ENCODE measurements at regions not wholly inside any gene's neighbourhood (a gene's known extent, or its start where the extent isn't known, plus 50 kb on each side); places are given as distances from the start of the nearest gene placed in this dataset.

DNA sequence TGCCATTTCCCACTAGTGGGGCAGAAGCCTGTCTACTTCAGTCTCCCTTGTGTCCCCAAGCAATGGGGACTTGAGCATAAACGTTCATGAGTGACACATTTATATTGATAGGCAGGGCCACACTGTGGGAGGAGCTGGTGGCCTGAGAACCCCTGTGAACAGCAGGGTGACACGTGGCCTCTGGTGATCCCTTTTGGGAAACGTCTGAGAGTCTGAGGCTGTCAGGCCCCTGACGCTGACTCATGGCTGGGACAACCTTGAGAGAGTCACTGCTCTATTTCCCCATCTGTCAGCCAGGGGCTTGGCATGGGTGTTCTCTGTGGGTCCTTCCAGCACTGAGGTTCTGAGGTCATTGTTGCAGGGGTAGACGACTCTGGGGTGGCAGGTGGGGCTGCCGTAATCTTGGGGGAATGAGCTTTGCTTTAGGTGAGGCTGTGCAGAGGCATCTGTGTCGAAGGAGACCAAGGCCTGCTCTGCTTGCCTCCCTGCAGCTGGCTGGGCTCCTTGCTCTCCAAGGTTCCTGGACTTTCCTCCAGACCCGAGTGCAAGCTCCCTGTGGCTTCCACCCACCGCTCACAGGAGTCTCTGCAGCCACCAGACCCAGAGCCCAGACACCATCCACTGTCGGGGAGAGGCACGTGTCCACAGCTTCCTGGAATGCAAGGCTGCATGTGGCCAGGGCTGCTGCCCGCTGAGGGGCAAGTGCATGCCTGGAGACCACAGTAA, 54.7 kb downstream of the SMIM38 start:
- H3K36me3 Mint-ChIP-seq: no peaks in the 10 kb centered on the region
- DNase-seq (no peak), ATAC-seq (ENCODE audit: low read depth in 2 of 2) (peak in 1 of 2 donors; percentile 31)
- Histone ChIP-seq H3K27ac (ENCODE audit: insufficient read depth, low read length, poor library complexity, severe bottlenecking) (no peak overlapping the region), H3K4me3 (ENCODE audit: low read depth, low read length) (no peak overlapping the region), H3K9me3 (ENCODE audit: control insufficient read depth in 2 of 2, low read length in 2 of 2) (no peaks in the 10 kb centered on the region), H3K27me3 (ENCODE audit: control insufficient read depth, insufficient read depth, low read length) (no peaks in the 10 kb centered on the region), H3K4me1 (ENCODE audit: control insufficient read depth, insufficient read depth, low read length, poor library complexity, severe bottlenecking) (no peaks in the 10 kb centered on the region), H3K36me3 (ENCODE audit: control insufficient read depth, insufficient read depth, low read length) (no peaks in the 10 kb centered on the region)
- H3K27me3 Mint-ChIP-seq: peaks cover 12% of the 10 kb centered on the region
- H3K4me1 Mint-ChIP-seq: peaks cover 0 to 12% (median 0%) of the 10 kb centered on the region in 4 donors
- no peak overlapping the region for H3K27ac Mint-ChIP-seq
- H3K4me3 Mint-ChIP-seq: no peak overlapping the region
- H3K9me3 Mint-ChIP-seq: peaks cover 0 to 1% (median 0%) of the 10 kb centered on the region in 7 donors

DNA sequence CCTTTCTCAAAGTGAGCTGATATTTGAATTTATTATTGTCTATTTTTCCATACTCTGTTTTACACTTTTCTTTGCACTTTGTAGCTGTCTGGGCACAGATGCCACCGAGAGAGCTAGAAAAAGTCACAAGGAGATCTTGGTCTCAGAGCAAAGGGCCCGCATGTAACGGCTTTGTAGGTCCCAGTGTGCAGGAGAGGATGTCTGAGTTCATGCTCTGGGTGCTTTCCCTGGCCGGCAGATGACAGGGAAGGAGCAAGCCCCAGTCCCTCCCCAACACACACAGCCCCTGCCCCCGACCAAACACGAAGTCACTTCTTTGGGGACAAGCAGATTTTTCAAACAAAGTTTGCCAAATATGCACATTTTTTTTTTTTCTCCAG, 55.8 kb downstream of the SMIM38 start:
- no peaks in the 10 kb centered on the region for H3K4me1 ChIP-seq (ENCODE audit: control insufficient read depth, insufficient read depth, low read length, poor library complexity, severe bottlenecking)
- Mint-ChIP-seq H3K27ac (no peak overlapping the region), H3K4me3 (no peak overlapping the region), H3K9me3 (peaks cover 0 to 2% (median 0%) of the 10 kb centered on the region in 7 donors), H3K4me1 (peaks cover 0 to 12% (median 0%) of the 10 kb centered on the region in 4 donors), H3K27me3 (peaks cover 12% of the 10 kb centered on the region), H3K36me3 (no peaks in the 10 kb centered on the region)
- DNase-seq: no peak
- no peaks in the 10 kb centered on the region for H3K27me3 ChIP-seq (ENCODE audit: control insufficient read depth, insufficient read depth, low read length)
- H3K9me3 ChIP-seq (ENCODE audit: control insufficient read depth in 2 of 2, low read length in 2 of 2): no peaks in the 10 kb centered on the region
- no peak for ATAC-seq (ENCODE audit: low read depth in 2 of 2)
- no peaks in the 10 kb centered on the region for H3K36me3 ChIP-seq (ENCODE audit: control insufficient read depth, insufficient read depth, low read length)
- H3K4me3 ChIP-seq (ENCODE audit: low read depth, low read length): no peak overlapping the region
- no peak overlapping the region for H3K27ac ChIP-seq (ENCODE audit: insufficient read depth, low read length, poor library complexity, severe bottlenecking)

DNA sequence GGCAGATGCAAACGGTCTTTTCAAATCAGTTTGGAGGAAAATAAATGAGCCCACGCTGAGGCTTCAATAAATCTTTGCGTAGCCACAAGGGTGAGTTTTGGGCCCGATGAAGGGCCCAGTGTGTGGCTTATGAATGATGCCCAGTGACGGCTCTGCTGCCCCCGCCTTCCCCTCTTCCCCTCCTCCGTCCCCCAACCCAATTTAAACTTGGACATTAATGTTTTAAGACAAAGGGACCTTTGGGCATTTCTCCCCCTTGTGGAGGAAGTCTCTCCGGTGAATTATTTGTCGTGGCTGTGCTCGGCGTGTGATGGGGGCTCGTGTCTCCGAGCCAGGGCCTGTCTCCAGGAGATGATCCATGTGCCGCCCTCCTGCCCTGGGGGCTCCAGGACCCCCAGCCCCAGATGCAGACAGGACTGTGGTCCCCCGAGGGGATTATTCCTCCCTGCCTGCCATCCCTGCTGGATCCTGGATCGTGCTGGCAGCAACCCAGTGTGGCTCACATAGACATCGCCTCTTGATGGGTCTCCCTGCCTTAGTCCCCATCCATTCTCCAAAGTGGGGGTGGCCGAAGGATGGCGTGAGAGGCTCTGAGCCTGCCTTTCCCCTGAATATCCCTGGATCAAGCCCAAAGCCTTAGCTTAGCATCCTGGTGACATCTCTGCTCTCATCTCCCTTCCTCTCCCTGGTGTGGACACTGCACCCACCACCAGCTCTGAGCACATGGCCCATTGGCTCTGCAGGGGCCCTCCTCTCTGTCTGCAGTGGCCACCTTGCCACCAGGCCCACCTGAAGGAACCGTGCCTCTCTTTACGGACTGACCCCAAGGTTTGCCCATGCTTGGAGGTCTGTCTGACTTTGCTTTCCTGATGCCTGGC, 56.4 kb downstream of the SMIM38 start:
- Histone ChIP-seq H3K4me3 (ENCODE audit: low read depth, low read length) (no peak overlapping the region), H3K9me3 (ENCODE audit: control insufficient read depth in 2 of 2, low read length in 2 of 2) (no peaks in the 10 kb centered on the region), H3K4me1 (ENCODE audit: control insufficient read depth, insufficient read depth, low read length, poor library complexity, severe bottlenecking) (no peaks in the 10 kb centered on the region), H3K27me3 (ENCODE audit: control insufficient read depth, insufficient read depth, low read length) (no peaks in the 10 kb centered on the region), H3K36me3 (ENCODE audit: control insufficient read depth, insufficient read depth, low read length) (no peaks in the 10 kb centered on the region), H3K27ac (ENCODE audit: insufficient read depth, low read length, poor library complexity, severe bottlenecking) (no peak overlapping the region)
- H3K36me3 Mint-ChIP-seq: no peaks in the 10 kb centered on the region
- no peak overlapping the region for H3K4me3 Mint-ChIP-seq
- peaks cover 7% of the 10 kb centered on the region for H3K27me3 Mint-ChIP-seq
- H3K4me1 Mint-ChIP-seq: peaks cover 0 to 12% (median 0%) of the 10 kb centered on the region in 4 donors
- peak overlapping the region in 1 of 3 donors; percentile 36 for H3K27ac Mint-ChIP-seq
- peaks cover 0 to 2% (median 0%) of the 10 kb centered on the region in 7 donors for H3K9me3 Mint-ChIP-seq
- no peak for DNase-seq
- no peak for ATAC-seq (ENCODE audit: low read depth in 2 of 2)

DNA sequence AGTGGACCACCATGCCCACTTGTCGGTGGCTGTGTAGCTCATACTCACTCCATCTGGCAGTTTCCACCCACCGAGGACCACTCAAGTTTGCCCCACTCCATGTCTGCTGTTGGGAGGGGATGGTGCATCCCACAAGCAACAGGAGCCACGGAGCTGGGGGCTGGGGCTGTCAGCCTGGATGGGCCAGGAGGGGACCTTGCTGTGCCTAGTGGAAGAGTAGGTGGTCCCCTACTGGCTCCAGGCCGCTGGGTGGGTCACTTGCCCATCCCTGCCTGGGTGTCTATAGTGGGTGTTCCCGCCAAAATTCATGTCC, 57.0 kb downstream of the SMIM38 start:
- H3K27ac Mint-ChIP-seq: peak overlapping the region in 1 of 3 donors; percentile 36
- Histone ChIP-seq H3K27me3 (ENCODE audit: control insufficient read depth, insufficient read depth, low read length) (no peaks in the 10 kb centered on the region), H3K4me3 (ENCODE audit: low read depth, low read length) (no peak overlapping the region), H3K9me3 (ENCODE audit: control insufficient read depth in 2 of 2, low read length in 2 of 2) (no peaks in the 10 kb centered on the region), H3K4me1 (ENCODE audit: control insufficient read depth, insufficient read depth, low read length, poor library complexity, severe bottlenecking) (no peaks in the 10 kb centered on the region), H3K36me3 (ENCODE audit: control insufficient read depth, insufficient read depth, low read length) (no peaks in the 10 kb centered on the region), H3K27ac (ENCODE audit: insufficient read depth, low read length, poor library complexity, severe bottlenecking) (no peak overlapping the region)
- H3K27me3 Mint-ChIP-seq: peaks cover 7% of the 10 kb centered on the region
- no peak for ATAC-seq (ENCODE audit: low read depth in 2 of 2)
- no peak for DNase-seq
- no peaks in the 10 kb centered on the region for H3K36me3 Mint-ChIP-seq
- H3K9me3 Mint-ChIP-seq: peaks cover 0 to 2% (median 0%) of the 10 kb centered on the region in 7 donors
- no peak overlapping the region for H3K4me3 Mint-ChIP-seq
- H3K4me1 Mint-ChIP-seq: peaks cover 0 to 12% (median 0%) of the 10 kb centered on the region in 4 donors

DNA sequence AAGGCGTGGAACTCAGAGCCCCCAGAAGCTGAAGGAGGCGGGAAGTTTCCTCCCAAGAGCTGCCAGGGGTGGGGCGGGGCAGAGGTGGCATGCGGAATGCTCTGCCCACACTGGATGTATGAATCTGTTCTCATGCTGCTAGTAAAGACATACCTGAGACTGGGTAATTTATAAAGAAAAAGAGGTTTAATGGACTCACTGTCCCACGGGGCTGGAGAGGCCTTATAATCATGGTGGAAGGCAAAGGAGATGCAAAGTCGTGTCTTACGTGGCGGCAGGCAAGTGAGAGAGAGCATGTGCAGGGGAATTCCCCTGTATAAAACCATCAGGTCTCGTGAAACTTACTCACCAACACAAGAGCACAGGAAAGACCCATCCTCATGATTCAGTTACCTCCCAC, 57.6 kb downstream of the SMIM38 start:
- Mint-ChIP-seq H3K27me3 (peaks cover 7% of the 10 kb centered on the region), H3K27ac (peak overlapping the region in 2 of 3 donors; percentile 6 to 27), H3K9me3 (peaks cover 0 to 2% (median 0%) of the 10 kb centered on the region in 7 donors), H3K36me3 (no peaks in the 10 kb centered on the region), H3K4me1 (peaks cover 0 to 12% (median 0%) of the 10 kb centered on the region in 4 donors), H3K4me3 (no peak overlapping the region)
- Histone ChIP-seq H3K27ac (ENCODE audit: insufficient read depth, low read length, poor library complexity, severe bottlenecking) (no peak overlapping the region), H3K4me3 (ENCODE audit: low read depth, low read length) (no peak overlapping the region), H3K27me3 (ENCODE audit: control insufficient read depth, insufficient read depth, low read length) (no peaks in the 10 kb centered on the region), H3K36me3 (ENCODE audit: control insufficient read depth, insufficient read depth, low read length) (no peaks in the 10 kb centered on the region), H3K9me3 (ENCODE audit: control insufficient read depth in 2 of 2, low read length in 2 of 2) (no peaks in the 10 kb centered on the region), H3K4me1 (ENCODE audit: control insufficient read depth, insufficient read depth, low read length, poor library complexity, severe bottlenecking) (no peaks in the 10 kb centered on the region)
- no peak for ATAC-seq (ENCODE audit: low read depth in 2 of 2)
- peak in 1 of 3 donors; percentile 8 for DNase-seq

DNA sequence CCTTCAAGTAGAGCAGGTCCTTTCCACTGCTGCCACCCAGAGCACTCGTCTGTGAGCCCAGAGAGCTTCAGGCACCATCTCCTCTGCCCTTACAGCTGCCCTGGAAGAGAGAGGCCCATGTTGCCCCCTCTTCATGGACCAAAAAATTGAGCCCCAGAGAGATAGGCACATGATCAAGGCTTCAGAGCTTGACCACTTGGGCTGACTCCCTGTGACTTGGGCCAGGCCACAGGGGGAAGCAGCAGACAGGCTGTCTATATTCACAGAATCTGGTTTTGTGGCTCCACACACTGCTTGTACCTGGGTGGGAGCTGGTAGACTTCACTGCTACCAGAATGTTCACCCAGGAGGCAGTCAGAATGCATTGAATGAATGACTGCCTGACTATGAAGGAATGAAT, 58.2 kb downstream of the SMIM38 start:
- peaks cover 0 to 2% (median 0%) of the 10 kb centered on the region in 7 donors for H3K9me3 Mint-ChIP-seq
- peaks cover 0 to 12% (median 0%) of the 10 kb centered on the region in 4 donors for H3K4me1 Mint-ChIP-seq
- Histone ChIP-seq H3K4me1 (ENCODE audit: control insufficient read depth, insufficient read depth, low read length, poor library complexity, severe bottlenecking) (no peaks in the 10 kb centered on the region), H3K9me3 (ENCODE audit: control insufficient read depth in 2 of 2, low read length in 2 of 2) (no peaks in the 10 kb centered on the region), H3K36me3 (ENCODE audit: control insufficient read depth, insufficient read depth, low read length) (no peaks in the 10 kb centered on the region), H3K4me3 (ENCODE audit: low read depth, low read length) (no peak overlapping the region), H3K27me3 (ENCODE audit: control insufficient read depth, insufficient read depth, low read length) (no peaks in the 10 kb centered on the region), H3K27ac (ENCODE audit: insufficient read depth, low read length, poor library complexity, severe bottlenecking) (no peak overlapping the region)
- ATAC-seq (ENCODE audit: low read depth in 2 of 2) (no peak), DNase-seq (no peak)
- no peaks in the 10 kb centered on the region for H3K36me3 Mint-ChIP-seq
- H3K4me3 Mint-ChIP-seq: no peak overlapping the region
- peak overlapping the region in 1 of 3 donors; percentile 36 for H3K27ac Mint-ChIP-seq
- peaks cover 7% of the 10 kb centered on the region for H3K27me3 Mint-ChIP-seq

DNA sequence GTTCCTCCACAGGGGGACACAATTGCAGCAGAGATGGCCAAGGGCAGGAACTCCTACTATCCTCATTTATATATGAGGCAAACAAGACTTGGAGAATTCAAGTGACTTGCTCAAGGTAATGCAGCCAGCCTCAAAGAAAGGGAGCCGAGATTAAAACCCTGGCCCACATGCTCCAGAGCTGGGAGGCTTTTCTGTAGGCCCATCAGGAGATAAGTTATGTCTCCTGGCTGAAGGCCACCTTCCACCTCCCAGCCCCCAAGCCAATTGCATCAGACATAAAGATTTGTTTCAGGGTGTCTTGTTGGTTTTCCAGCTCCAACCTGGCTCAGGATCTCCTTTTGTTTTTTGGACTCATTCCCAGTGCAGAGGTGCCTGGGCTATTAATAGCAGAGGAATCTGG, 59.5 kb downstream of the SMIM38 start:
- Histone ChIP-seq H3K4me3 (ENCODE audit: low read depth, low read length) (no peak overlapping the region), H3K4me1 (ENCODE audit: control insufficient read depth, insufficient read depth, low read length, poor library complexity, severe bottlenecking) (no peaks in the 10 kb centered on the region), H3K36me3 (ENCODE audit: control insufficient read depth, insufficient read depth, low read length) (no peaks in the 10 kb centered on the region), H3K27ac (ENCODE audit: insufficient read depth, low read length, poor library complexity, severe bottlenecking) (no peak overlapping the region), H3K27me3 (ENCODE audit: control insufficient read depth, insufficient read depth, low read length) (no peaks in the 10 kb centered on the region), H3K9me3 (ENCODE audit: control insufficient read depth in 2 of 2, low read length in 2 of 2) (no peaks in the 10 kb centered on the region)
- ATAC-seq (ENCODE audit: low read depth in 2 of 2): no peak
- peaks cover 0 to 2% (median 0%) of the 10 kb centered on the region in 7 donors for H3K9me3 Mint-ChIP-seq
- no peak overlapping the region for H3K27ac Mint-ChIP-seq
- peaks cover 7% of the 10 kb centered on the region for H3K27me3 Mint-ChIP-seq
- H3K4me3 Mint-ChIP-seq: no peak overlapping the region
- H3K36me3 Mint-ChIP-seq: no peaks in the 10 kb centered on the region
- DNase-seq: no peak
- peaks cover 0 to 12% (median 0%) of the 10 kb centered on the region in 4 donors for H3K4me1 Mint-ChIP-seq
